IMR-90 (cell line): ENCODE measurements at regions not wholly inside any gene's neighbourhood (a gene's known extent, or its start where the extent isn't known, plus 50 kb on each side); places are given as distances from the start of the nearest gene placed in this dataset.

Experiments used
- ATAC-seq: fragments of 200-7000 bp; cut with Tn5 transposase; 2 replicates; pipeline ENCODE4 v1.9.1; 2020; ENCODE audit warnings: low read depth, mild to moderate bottlenecking, moderate library complexity
- BruUV-seq: library from RNA; stranded (reverse); fragments of 400-500 nt; replicated peaks from 2 replicates; lab custom pipeline; 2021; lab: Mats Ljungman, UMichigan
- CTCF ChIA-PET: fragments of 300-600 bp; formaldehyde crosslinking; extraction: SDS; loops from one replicate; lab custom pipeline; 2021; ENCODE audit warnings: antibody characterized with exemption; lab: Yijun Ruan, JAX
- POLR2A ChIA-PET: fragments of 300-600 bp; sonication (Branson Sonifier 250); formaldehyde crosslinking; loops from one replicate; lab custom pipeline; 2022; ENCODE audit warnings: antibody characterized with exemption; ENCODE audit not compliant: unreplicated experiment; lab: Charles Lee
- DNase-seq: peaks from one replicate; pipeline ENCODE4 v3.0.0; 2013
- H2AFZ ChIP-seq: replicated peaks from 2 replicates; pipeline ENCODE3; 2013; ENCODE audit warnings: low read length, mild to moderate bottlenecking; ENCODE audit not compliant: poor library complexity
- H2AK5ac ChIP-seq: 2 replicates; pipeline ENCODE4 v1.6.1; 2013; ENCODE audit warnings: low read depth, low read length, inconsistent platforms
- H2AK9ac ChIP-seq: replicated peaks from 2 replicates; pipeline ENCODE3; 2013; ENCODE audit warnings: mild to moderate bottlenecking, low read depth, low read length, moderate library complexity; ENCODE audit not compliant: poor library complexity
- H2BK120ac ChIP-seq: 2 replicates; pipeline ENCODE4 v1.6.1; 2013; ENCODE audit warnings: low read depth, low read length, inconsistent platforms
- H2BK15ac ChIP-seq: 3 replicates; pipeline ENCODE4 v1.6.1; 2013; ENCODE audit warnings: low read depth, low read length, inconsistent platforms
- H2BK20ac ChIP-seq: 2 replicates; pipeline ENCODE4 v1.6.1; 2013; ENCODE audit warnings: low read depth, mild to moderate bottlenecking, inconsistent platforms, low read length, moderate library complexity
- H2BK5ac ChIP-seq: 2 replicates; pipeline ENCODE4 v1.6.1; 2013; ENCODE audit warnings: mild to moderate bottlenecking, low read depth, low read length, inconsistent platforms; ENCODE audit not compliant: poor library complexity, severe bottlenecking
- H3K14ac ChIP-seq: replicated peaks from 2 replicates; pipeline ENCODE4 v1.6.1; 2013; ENCODE audit warnings: low read depth, low read length, inconsistent platforms
- H3K18ac ChIP-seq: 2 replicates; pipeline ENCODE4 v1.6.1; 2013; ENCODE audit warnings: low read depth, low read length, control low read depth
- H3K23ac ChIP-seq: 2 replicates; pipeline ENCODE4 v1.6.1; 2013; ENCODE audit warnings: low read depth, low read length, inconsistent platforms
- H3K27ac ChIP-seq: 2 replicates; pipeline ENCODE4 v1.5.1; 2013; ENCODE audit warnings: mild to moderate bottlenecking, control low read depth, low read length; ENCODE audit not compliant: insufficient read depth
- H3K27me3 ChIP-seq: 2 replicates; pipeline ENCODE4 v1.6.1; 2013; ENCODE audit warnings: low read length; ENCODE audit not compliant: control insufficient read depth, insufficient read depth
- H3K36me3 ChIP-seq: 2 replicates; pipeline ENCODE4 v1.6.1; 2013; ENCODE audit warnings: low read length, mixed read lengths; ENCODE audit not compliant: control insufficient read depth, insufficient read depth
- H3K4ac ChIP-seq: 2 replicates; pipeline ENCODE4 v1.6.1; 2013; ENCODE audit warnings: low read depth, low read length, inconsistent platforms
- H3K4me1 ChIP-seq: 2 replicates; pipeline ENCODE4 v1.6.1; 2013; ENCODE audit warnings: low read length, mixed read lengths; ENCODE audit not compliant: control insufficient read depth, insufficient read depth
- H3K4me2 ChIP-seq: 2 replicates; pipeline ENCODE4 v1.6.1; 2013; ENCODE audit warnings: low read depth, mild to moderate bottlenecking, control low read depth, low read length, moderate library complexity
- H3K4me3 ChIP-seq: 2 replicates; pipeline ENCODE4 v1.5.1; 2013; ENCODE audit warnings: low read depth, mild to moderate bottlenecking, control low read depth, low read length, moderate library complexity; ENCODE audit not compliant: insufficient read depth
- H3K56ac ChIP-seq: 2 replicates; pipeline ENCODE4 v1.6.1; 2013; ENCODE audit warnings: low read length, inconsistent platforms; ENCODE audit not compliant: insufficient read depth; ENCODE audit errors: extremely low read depth
- H3K79me1 ChIP-seq, 2 experiments: 2 replicates each; pipeline ENCODE4 v1.6.1; 2013; ENCODE audit warnings: low read length in 2 of 2, inconsistent platforms in 1 of 2, low read depth in 1 of 2
- H3K9ac ChIP-seq: 2 replicates; pipeline ENCODE4 v1.6.1; 2013; ENCODE audit warnings: low read depth, low read length, control low read depth
- H3K9me1 ChIP-seq: 2 replicates; pipeline ENCODE4 v1.6.1; 2013; ENCODE audit warnings: low read length, inconsistent platforms; ENCODE audit not compliant: insufficient read depth
- H3K9me3 ChIP-seq: 2 replicates; pipeline ENCODE4 v1.6.1; 2013; ENCODE audit warnings: low read length; ENCODE audit not compliant: control insufficient read depth, insufficient read depth
- H4K20me1 ChIP-seq: 2 replicates; pipeline ENCODE4 v1.6.1; 2013; ENCODE audit warnings: low read length, inconsistent platforms; ENCODE audit not compliant: insufficient read depth
- H4K5ac ChIP-seq: 2 replicates; pipeline ENCODE4 v1.6.1; 2013; ENCODE audit warnings: mild to moderate bottlenecking, low read depth, low read length, control low read depth
- H4K8ac ChIP-seq, 2 experiments: 2 replicates each; pipeline ENCODE4 v1.6.1; 2013; ENCODE audit warnings: low read depth in 2 of 2, low read length in 2 of 2, control low read depth in 1 of 2, inconsistent platforms in 1 of 2
- H4K91ac ChIP-seq: 2 replicates; pipeline ENCODE4 v1.6.1; 2013; ENCODE audit warnings: low read depth, low read length, inconsistent platforms; ENCODE audit not compliant: insufficient read depth
- BHLHE40 ChIP-seq: fragments of 150-350 bp; IDR thresholded peaks from 2 replicates; pipeline ENCODE4 v1.6.1; 2016; ENCODE audit warnings: mild to moderate bottlenecking, low read depth, low read length
- RAD21 ChIP-seq: IDR thresholded peaks from 2 replicates; pipeline ENCODE4 v1.6.1; 2012; ENCODE audit warnings: low read length, improper control_type of control experiment
- RFX5 ChIP-seq: IDR thresholded peaks from 2 replicates; pipeline ENCODE4 v1.8.0; 2012; ENCODE audit warnings: low read depth, mild to moderate bottlenecking, low read length, moderate library complexity
- WGBS, 2 experiments: methylation state at CpG; one replicate each; pipeline versions ENCODE4 v1.1.5 to v1.1.7; 2013; ENCODE audit warnings: missing lambda C conversion rate in 2 of 2; ENCODE audit not compliant: insufficient read length in 1 of 2; ENCODE audit errors: extremely low coverage in 2 of 2; 5-methylcytosine and 5-hydroxymethylcytosine counted together
- dilution Hi-C: fragments of 300-500 bp; cut with HindIII; formaldehyde crosslinking; loops from one replicate; pipeline ENCODE4 v1.14.3; 2018; ENCODE audit warnings: low sequenced_read_pairs; ENCODE audit not compliant: unreplicated experiment
- in situ Hi-C: fragments of 300-500 bp; cut with MboI; formaldehyde crosslinking; loops from 3 replicates; pipeline ENCODE4 v1.14.3; 2019; ENCODE audit warnings: low sequenced_read_pairs, inconsistent platforms, mixed read lengths
- intact Hi-C: fragments of 100-400 bp; cut with micrococcal nuclease; formaldehyde crosslinking; loops from 2 replicates; pipeline ENCODE4 v1.10.0; 2022

DNA sequence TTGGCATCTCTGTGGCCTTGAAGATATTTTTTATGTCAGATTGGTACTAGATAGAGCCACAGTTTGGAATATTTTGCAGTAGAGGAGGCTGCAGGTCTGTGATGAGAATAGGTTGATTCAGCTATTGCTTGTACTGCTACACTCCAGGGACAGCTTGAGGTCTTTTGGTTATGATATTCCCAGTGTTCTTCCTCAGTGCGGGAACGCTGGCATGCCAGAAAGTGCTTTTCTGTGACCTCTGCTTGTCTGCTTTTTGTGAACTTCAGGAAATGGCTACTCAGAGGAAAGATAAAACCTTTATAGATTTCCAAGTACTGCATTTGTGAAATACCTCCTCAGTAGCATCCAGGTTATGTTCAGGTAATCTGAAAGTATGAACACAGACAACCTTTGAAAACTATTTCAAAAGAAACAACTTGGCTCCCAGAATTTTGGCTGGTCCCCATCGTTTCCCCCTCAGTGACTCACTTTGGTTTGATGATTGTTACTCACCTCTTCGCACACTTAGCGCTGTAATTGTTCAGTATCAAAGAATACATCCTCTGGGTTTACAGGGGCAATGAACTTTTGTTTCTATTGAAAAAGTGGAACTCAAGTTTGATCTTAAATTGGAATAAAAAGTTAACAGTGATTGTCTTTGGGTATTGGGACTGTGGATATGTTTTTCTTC is 191.4 kb downstream of the HIPK3 start:
- peaks cover 6 to 57% of the 10 kb centered on the region in 2 experiments; a peak in 3 of 4 replicates for H3K79me1 ChIP-seq
- in situ Hi-C loops (no loop called here), intact Hi-C loops (no loop called here), dilution Hi-C loops (no loop called here)
- H3K4me2 ChIP-seq, result no peak overlapping the region
- no peak overlapping the region for H3K27ac ChIP-seq
- no peaks in the 10 kb centered on the region for H3K36me3 ChIP-seq
- ATAC-seq (no peak), DNase-seq (peak; percentile 34)
- no peak overlapping the region for H3K4ac ChIP-seq
- H2BK20ac ChIP-seq, result no peak overlapping the region
- H2BK15ac ChIP-seq, result 0 out of 3 replicates have a peak overlapping the region, but pooled peaks have one; percentile 23
- H3K23ac ChIP-seq, result no peak overlapping the region
- no peaks in the 10 kb centered on the region for H3K9me3 ChIP-seq
- TF ChIP-seq BHLHE40 (peak; percentile 23; the same call in 1 of the 2 replicates), RFX5 (no peak), RAD21 (no peak)
- WGBS, 2 experiments, result 50% methylated on average over 2 of the region's 5 CpGs; no CpG with 5 or more reads in 1 of the 2 experiments
- no peak overlapping the region for H3K18ac ChIP-seq
- CTCF ChIA-PET, result no interaction called here
- H2BK120ac ChIP-seq, result no peak overlapping the region
- no peak overlapping the region for H4K5ac ChIP-seq
- H3K14ac ChIP-seq, result no peak overlapping the region
- H3K27me3 ChIP-seq, result no peaks in the 10 kb centered on the region
- no TSS peak for BruUV-seq
- H2AK9ac ChIP-seq, result no peak overlapping the region
- H2AK5ac ChIP-seq, result no peak overlapping the region; the same call in 1 of the 2 replicates
- H3K4me1 ChIP-seq, result peaks cover 17% of the 10 kb centered on the region
- H4K20me1 ChIP-seq, result no peaks in the 10 kb centered on the region
- POLR2A ChIA-PET, result no interaction called here
- no peak overlapping the region for H4K91ac ChIP-seq
- H4K8ac ChIP-seq, result no peak overlapping the region
- H3K56ac ChIP-seq, result no peak overlapping the region
- H3K9ac ChIP-seq, result no peak overlapping the region
- no peak overlapping the region for H2BK5ac ChIP-seq
- peaks cover 15% of the 10 kb centered on the region for H3K9me1 ChIP-seq
- H3K4me3 ChIP-seq, result no peak overlapping the region
- H2AFZ ChIP-seq, result no peak overlapping the region
